Inflammatory macrophage treated with lipopolysaccharide for 1 hour (primary cell): ENCODE measurements at regions not wholly inside any gene's neighbourhood (a gene's known extent, or its start where the extent isn't known, plus 50 kb on each side); places are given as distances from the start of the nearest gene placed in this dataset.

Experiments used
- DNase-seq, 2 donors: peaks; one replicate each; pipeline ENCODE4 v3.0.0-alpha.2; 2020 to 2022

- no peak for DNase-seq
Observed at GRCh38 chr10:131638049-131638879, 262.5 kb upstream of the PPP2R2D start.

GRCh38 chr10:131638880-131639278 is 261.9 kb upstream of the PPP2R2D start:
- no peak for DNase-seq

GRCh38 chr10:131640045-131640644 is 260.7 kb upstream of the PPP2R2D start:
- DNase-seq = no peak

GRCh38 chr10:131641231-131641630 is 259.6 kb upstream of the PPP2R2D start:
- no peak for DNase-seq

- no peak for DNase-seq
Observed at GRCh38 chr10:131641898-131642297, 258.9 kb upstream of the PPP2R2D start.

- no peak for DNase-seq
Observed at GRCh38 chr10:131642966-131643365, 257.8 kb upstream of the PPP2R2D start.

GRCh38 chr10:131644289-131644688 is 256.5 kb upstream of the PPP2R2D start:
- DNase-seq = no peak

GRCh38 chr10:131644864-131645658 is 255.7 kb upstream of the PPP2R2D start:
- DNase-seq = no peak

GRCh38 chr10:131645756-131646155 is 255.1 kb upstream of the PPP2R2D start:
- no peak for DNase-seq

GRCh38 chr10:131646551-131647525 is 254.0 kb upstream of the PPP2R2D start:
- no peak for DNase-seq

- no peak for DNase-seq
Observed at GRCh38 chr10:131647789-131648188, 253.0 kb upstream of the PPP2R2D start.

- DNase-seq = no peak
Observed at GRCh38 chr10:131648386-131649020, 252.3 kb upstream of the PPP2R2D start.

GRCh38 chr10:131649617-131650016 is 251.2 kb upstream of the PPP2R2D start:
- DNase-seq = no peak

GRCh38 chr10:131650169-131650705 is 250.6 kb upstream of the PPP2R2D start:
- DNase-seq = no peak

- DNase-seq = no peak
Observed at GRCh38 chr10:131650771-131651673, 249.8 kb upstream of the PPP2R2D start.

GRCh38 chr10:131651674-131652437 is 249.0 kb upstream of the PPP2R2D start:
- DNase-seq = no peak

- no peak for DNase-seq
Observed at GRCh38 chr10:131652438-131653139, 248.2 kb upstream of the PPP2R2D start.

- DNase-seq = no peak
Observed at GRCh38 chr10:131653140-131653539, 247.7 kb upstream of the PPP2R2D start.
